ENCODE measurements at regions not wholly inside any gene's neighbourhood (a gene's known extent, or its start where the extent isn't known, plus 50 kb on each side); places are given as distances from the start of the nearest gene placed in this dataset.

GRCh38 chr3:153269730-153270129, 107.7 kb downstream of the RAP2B start:
- no peak for DNase-seq (ENCODE audit: low read depth in 2 of 2)
- no peak for TF ChIP-seq EZH2 (IDR thresholded peaks at IDR 0.05; ENCODE audit: low read length, missing control alignments)
- TF ChIP-seq, protein P1, sequence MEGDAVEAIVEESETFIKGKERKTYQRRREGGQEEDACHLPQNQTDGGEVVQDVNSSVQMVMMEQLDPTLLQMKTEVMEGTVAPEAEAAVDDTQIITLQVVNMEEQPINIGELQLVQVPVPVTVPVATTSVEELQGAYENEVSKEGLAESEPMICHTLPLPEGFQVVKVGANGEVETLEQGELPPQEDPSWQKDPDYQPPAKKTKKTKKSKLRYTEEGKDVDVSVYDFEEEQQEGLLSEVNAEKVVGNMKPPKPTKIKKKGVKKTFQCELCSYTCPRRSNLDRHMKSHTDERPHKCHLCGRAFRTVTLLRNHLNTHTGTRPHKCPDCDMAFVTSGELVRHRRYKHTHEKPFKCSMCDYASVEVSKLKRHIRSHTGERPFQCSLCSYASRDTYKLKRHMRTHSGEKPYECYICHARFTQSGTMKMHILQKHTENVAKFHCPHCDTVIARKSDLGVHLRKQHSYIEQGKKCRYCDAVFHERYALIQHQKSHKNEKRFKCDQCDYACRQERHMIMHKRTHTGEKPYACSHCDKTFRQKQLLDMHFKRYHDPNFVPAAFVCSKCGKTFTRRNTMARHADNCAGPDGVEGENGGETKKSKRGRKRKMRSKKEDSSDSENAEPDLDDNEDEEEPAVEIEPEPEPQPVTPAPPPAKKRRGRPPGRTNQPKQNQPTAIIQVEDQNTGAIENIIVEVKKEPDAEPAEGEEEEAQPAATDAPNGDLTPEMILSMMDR (conservative IDR thresholded peaks at IDR 0.05 in 1 of 2, IDR thresholded peaks at IDR 0.05 in 1 of 2; ENCODE audit: low read depth in 1 of 2, low read length in 2 of 2) = no peak
- H3K36me3 ChIP-seq (ENCODE audit: control insufficient read depth, insufficient read depth, low read length) = no peaks in the 10 kb centered on the region
- peaks cover 3% of the 10 kb centered on the region for H3K4me1 ChIP-seq (ENCODE audit: control insufficient read depth, extremely low read depth, insufficient read depth, low read length)
- no peaks in the 10 kb centered on the region for H3K9me3 ChIP-seq (ENCODE audit: control insufficient read depth, insufficient read depth, low read depth, low read length)
- H3K27me3 ChIP-seq (ENCODE audit: control insufficient read depth, insufficient read depth, low read length) = no peaks in the 10 kb centered on the region
- no peaks in the 10 kb centered on the region for H4K20me1 ChIP-seq (ENCODE audit: control insufficient read depth, extremely low read depth, insufficient read depth, low read length)
- no peak overlapping the region for H3K9ac ChIP-seq (ENCODE audit: insufficient read depth, low read length)
- H3K79me2 ChIP-seq (ENCODE audit: control insufficient read depth, insufficient read depth, low read length) = no peaks in the 10 kb centered on the region
- no peak overlapping the region for H3K4me2 ChIP-seq (ENCODE audit: extremely low read depth, insufficient read depth, low read length)
- H3K4me3 ChIP-seq (replicated peaks in 1 of 4; ENCODE audit: control extremely low read depth in 1 of 4, insufficient read depth in 1 of 4, low read depth in 3 of 4, low read length in 4 of 4) = no peak overlapping the region
- H2AFZ ChIP-seq (ENCODE audit: low read length) = no peak overlapping the region
- H3K27ac ChIP-seq (ENCODE audit: insufficient read depth, low read length) = no peak overlapping the region

- H3K27ac ChIP-seq (ENCODE audit: insufficient read depth, low read length) = no peak overlapping the region
- H4K20me1 ChIP-seq (ENCODE audit: control insufficient read depth, extremely low read depth, insufficient read depth, low read length) = no peaks in the 10 kb centered on the region
- H3K79me2 ChIP-seq (ENCODE audit: control insufficient read depth, insufficient read depth, low read length) = no peaks in the 10 kb centered on the region
- no peak overlapping the region for H3K4me2 ChIP-seq (ENCODE audit: extremely low read depth, insufficient read depth, low read length)
- H3K9ac ChIP-seq (ENCODE audit: insufficient read depth, low read length) = no peak overlapping the region
- no peaks in the 10 kb centered on the region for H3K36me3 ChIP-seq (ENCODE audit: control insufficient read depth, insufficient read depth, low read length)
- TF ChIP-seq EZH2 (IDR thresholded peaks at IDR 0.05; ENCODE audit: low read length, missing control alignments) = no peak
- TF ChIP-seq, protein P1 (conservative IDR thresholded peaks at IDR 0.05 in 1 of 2, IDR thresholded peaks at IDR 0.05 in 1 of 2; ENCODE audit: low read depth in 1 of 2, low read length in 2 of 2) = no peak
- peaks cover 4% of the 10 kb centered on the region for H3K4me1 ChIP-seq (ENCODE audit: control insufficient read depth, extremely low read depth, insufficient read depth, low read length)
- H3K9me3 ChIP-seq (ENCODE audit: control insufficient read depth, insufficient read depth, low read depth, low read length) = no peaks in the 10 kb centered on the region
- H3K4me3 ChIP-seq (replicated peaks in 1 of 4; ENCODE audit: control extremely low read depth in 1 of 4, insufficient read depth in 1 of 4, low read depth in 3 of 4, low read length in 4 of 4) = no peak overlapping the region
- H2AFZ ChIP-seq (ENCODE audit: low read length) = no peak overlapping the region
- no peaks in the 10 kb centered on the region for H3K27me3 ChIP-seq (ENCODE audit: control insufficient read depth, insufficient read depth, low read length)
- DNase-seq (ENCODE audit: low read depth in 2 of 2) = no peak
These were observed 111.2 kb downstream of the RAP2B start for GRCh38 chr3:153273217-153273616.

GRCh38 chr3:153273767-153274435, 111.9 kb downstream of the RAP2B start:
- no peak overlapping the region for H3K9ac ChIP-seq (ENCODE audit: insufficient read depth, low read length)
- H3K4me3 ChIP-seq (replicated peaks in 1 of 4; ENCODE audit: control extremely low read depth in 1 of 4, insufficient read depth in 1 of 4, low read depth in 3 of 4, low read length in 4 of 4) = no peak overlapping the region
- H3K27ac ChIP-seq (ENCODE audit: insufficient read depth, low read length) = no peak overlapping the region
- H3K27me3 ChIP-seq (ENCODE audit: control insufficient read depth, insufficient read depth, low read length) = no peaks in the 10 kb centered on the region
- no peak overlapping the region for H2AFZ ChIP-seq (ENCODE audit: low read length)
- no peaks in the 10 kb centered on the region for H3K79me2 ChIP-seq (ENCODE audit: control insufficient read depth, insufficient read depth, low read length)
- DNase-seq (ENCODE audit: low read depth in 2 of 2) = peak; percentile 50 to 59
- peaks cover 4% of the 10 kb centered on the region for H3K4me1 ChIP-seq (ENCODE audit: control insufficient read depth, extremely low read depth, insufficient read depth, low read length)
- no peaks in the 10 kb centered on the region for H3K36me3 ChIP-seq (ENCODE audit: control insufficient read depth, insufficient read depth, low read length)
- H3K4me2 ChIP-seq (ENCODE audit: extremely low read depth, insufficient read depth, low read length) = peak overlapping the region; percentile 23
- no peak for TF ChIP-seq EZH2 (IDR thresholded peaks at IDR 0.05; ENCODE audit: low read length, missing control alignments)
- TF ChIP-seq, protein P1 (conservative IDR thresholded peaks at IDR 0.05 in 1 of 2, IDR thresholded peaks at IDR 0.05 in 1 of 2; ENCODE audit: low read depth in 1 of 2, low read length in 2 of 2) = no peak
- no peaks in the 10 kb centered on the region for H4K20me1 ChIP-seq (ENCODE audit: control insufficient read depth, extremely low read depth, insufficient read depth, low read length)
- no peaks in the 10 kb centered on the region for H3K9me3 ChIP-seq (ENCODE audit: control insufficient read depth, insufficient read depth, low read depth, low read length)

Measured in fibroblast of lung (primary cell).